GM12873 (cell line): ENCODE measurements at regions not wholly inside any gene's neighbourhood (a gene's known extent, or its start where the extent isn't known, plus 50 kb on each side); places are given as distances from the start of the nearest gene placed in this dataset.

Experiments used
- CTCF ChIP-seq: IDR thresholded peaks from 2 replicates; pipeline ENCODE4 v1.5.1; 2012; ENCODE audit warnings: low read depth, mild to moderate bottlenecking, moderate library complexity, low read length, control low read depth; ENCODE audit not compliant: insufficient read depth; ENCODE audit errors: missing control alignments

GRCh38 chr5:98463676-98464075 lies 309.8 kb upstream of the RGMB start:
- no peak for TF ChIP-seq CTCF

- TF ChIP-seq CTCF: no peak
These were observed 308.6 kb upstream of the RGMB start for GRCh38 chr5:98464737-98465330.

DNA sequence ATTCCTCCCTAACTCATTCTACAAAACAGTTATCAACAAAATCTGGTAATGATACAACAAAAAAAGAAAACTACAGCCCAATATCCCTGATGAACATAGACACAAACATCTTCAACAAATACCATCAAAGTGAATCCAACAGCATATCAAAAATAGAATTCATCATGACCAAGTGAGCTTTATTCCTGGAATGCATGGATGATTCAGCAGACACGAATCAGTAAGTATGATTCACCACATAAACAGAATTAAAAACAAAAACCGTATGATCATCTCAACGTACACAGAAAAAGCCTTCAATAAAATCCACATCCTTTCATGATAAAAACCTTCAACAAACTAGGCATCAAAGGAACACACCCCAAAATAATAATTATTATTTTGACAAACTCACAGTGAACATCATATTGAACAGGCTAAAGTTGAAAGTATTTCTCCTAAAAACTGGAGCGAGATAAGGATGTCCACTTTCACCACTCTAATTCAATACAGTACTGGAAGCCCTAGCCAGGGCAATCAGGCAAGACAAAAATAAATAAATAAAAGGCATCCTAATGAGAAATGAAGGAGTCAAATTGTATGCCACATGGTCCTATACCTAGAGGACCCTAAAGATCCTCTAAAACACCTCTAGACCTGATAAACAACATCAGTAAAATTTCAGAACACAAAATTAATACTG lies 305.1 kb upstream of the RGMB start:
- no peak for TF ChIP-seq CTCF

DNA sequence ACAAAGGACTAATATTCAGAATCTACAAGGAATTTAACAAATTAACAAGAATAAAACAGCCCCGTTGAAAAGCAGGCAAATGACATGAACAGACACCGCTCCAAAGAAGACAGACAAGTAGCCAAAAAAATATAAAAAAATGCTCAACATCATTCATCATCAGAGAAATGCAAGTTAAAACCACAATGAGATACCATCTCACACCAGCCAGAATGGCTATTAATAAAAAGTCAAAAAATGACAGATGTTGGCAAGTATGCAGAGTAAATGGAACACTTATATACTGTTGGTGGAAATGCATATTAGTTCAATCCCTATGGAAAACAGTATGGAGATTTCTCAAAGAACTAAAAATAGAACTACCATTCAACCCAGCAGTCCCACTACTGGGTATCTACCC lies 302.7 kb upstream of the RGMB start:
- TF ChIP-seq CTCF: no peak

DNA sequence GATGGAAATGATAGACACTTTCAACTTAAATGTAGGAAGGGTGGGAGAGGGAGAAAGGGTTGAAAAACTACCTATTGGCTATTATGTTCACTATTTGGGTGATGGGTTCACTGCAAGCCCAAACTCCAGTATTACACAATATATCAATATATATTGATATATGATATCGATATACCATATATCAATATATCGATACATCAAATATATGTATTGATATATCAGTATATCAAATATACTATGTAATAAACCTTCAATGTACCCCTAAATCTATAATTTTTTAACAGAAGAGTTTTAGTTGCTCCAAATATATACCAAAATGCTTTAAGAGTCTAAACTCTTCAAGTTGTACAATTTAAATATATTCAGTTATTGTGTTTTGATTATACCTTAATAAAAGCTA lies 302.0 kb upstream of the RGMB start:
- no peak for TF ChIP-seq CTCF

GRCh38 chr5:98474216-98474615 lies 299.2 kb upstream of the RGMB start:
- no peak for TF ChIP-seq CTCF

DNA sequence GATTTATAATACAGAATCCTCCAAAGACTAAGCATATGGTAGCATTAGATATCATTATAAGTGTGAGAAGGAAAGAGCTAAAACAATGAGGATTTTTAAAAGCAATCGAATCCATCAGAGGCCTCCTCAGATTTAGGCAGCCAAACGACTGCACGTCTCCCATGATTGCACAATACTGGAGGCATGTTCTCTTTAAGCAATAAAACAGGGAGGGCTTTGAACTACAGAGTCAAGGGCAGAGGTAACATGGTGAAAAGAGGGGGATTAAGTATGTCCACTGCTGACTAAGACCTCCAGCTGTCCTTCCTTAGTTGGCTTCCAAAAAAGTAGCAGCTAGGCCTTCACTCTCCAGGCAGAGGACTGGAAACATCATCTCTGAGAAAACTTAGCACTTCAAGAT lies 298.7 kb upstream of the RGMB start:
- no peak for TF ChIP-seq CTCF
